PC-3 (cell line): ENCODE measurements at regions not wholly inside any gene's neighbourhood (a gene's known extent, or its start where the extent isn't known, plus 50 kb on each side); places are given as distances from the start of the nearest gene placed in this dataset.

ENCODE experiments used
- CTCF ChIP-seq: fragments of 300-600 bp; sonication (generic); conservative IDR thresholded peaks from 2 replicates; pipeline ENCODE4 v1.5.1; 2017; ENCODE audit warnings: antibody characterized with exemption, low read depth, mild to moderate bottlenecking, low read length
- EZH2 ChIP-seq: fragments of 300-600 bp; sonication (generic); IDR thresholded peaks from one replicate; pipeline ENCODE4 v1.6.1; 2017; ENCODE audit warnings: antibody characterized with exemption, mild to moderate bottlenecking, low read length; ENCODE audit not compliant: unreplicated experiment
- EZH2phosphoT487 ChIP-seq: fragments of 300-600 bp; sonication (generic); IDR thresholded peaks from 2 replicates; pipeline ENCODE4 v1.6.1; 2018; ENCODE audit warnings: mild to moderate bottlenecking, antibody characterized with exemption, low read length, borderline replicate concordance

DNA sequence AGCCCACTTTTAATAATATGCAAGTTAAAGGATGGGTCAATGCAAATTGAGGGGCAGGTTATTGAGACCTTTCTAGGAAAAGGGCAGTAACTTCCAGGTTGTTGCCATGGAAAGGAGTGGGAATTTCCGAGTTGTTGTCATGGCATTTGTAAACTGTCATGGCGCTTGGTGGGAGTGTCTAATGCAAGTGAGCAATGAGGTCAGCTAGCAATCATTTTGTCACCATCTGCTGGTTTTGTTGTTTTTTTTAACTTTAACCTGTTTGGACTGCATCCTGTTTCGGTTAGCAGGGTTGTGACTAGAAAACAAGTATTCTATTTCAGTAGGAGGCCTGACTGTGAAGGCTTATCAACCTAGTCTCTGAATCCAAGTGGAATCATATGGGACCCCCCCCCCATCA, 85.8 kb upstream of the TSPAN11 start:
- no peak for TF ChIP-seq CTCF
- TF ChIP-seq EZH2, result no peak
- no peak for TF ChIP-seq EZH2phosphoT487
